Hepatocyte (in vitro differentiated cells): ENCODE measurements at regions not wholly inside any gene's neighbourhood (a gene's known extent, or its start where the extent isn't known, plus 50 kb on each side); places are given as distances from the start of the nearest gene placed in this dataset.
A peak's percentile ranks its signal among the peaks of the same experiment; 100 is the strongest.
"Not testable (repeated sequence)": the region's sequence is repeated elsewhere in the genome, so short reads cannot be mapped to it uniquely, and the experiment has no call there.

Experiments used
- DNase-seq: peaks from one replicate; pipeline ENCODE4 v3.0.0-alpha.2; 2016; ENCODE audit warnings: low spot score
- H2AFZ ChIP-seq: fragments of 200-600 bp; sonication (generic); 2 replicates; pipeline ENCODE4 v1.6.0; 2016; ENCODE audit warnings: antibody characterized with exemption, mild to moderate bottlenecking
- H3K27ac ChIP-seq: fragments of 200-600 bp; sonication (generic); 2 replicates; pipeline ENCODE4 v1.5.1; 2016; ENCODE audit warnings: mild to moderate bottlenecking
- H3K27me3 ChIP-seq: fragments of 200-600 bp; sonication (generic); 2 replicates; pipeline ENCODE4 v1.6.1; 2016
- H3K36me3 ChIP-seq: fragments of 200-600 bp; sonication (generic); replicated peaks from 2 replicates; pipeline ENCODE4 v1.5.1; 2016; ENCODE audit warnings: low read depth; ENCODE audit not compliant: insufficient read depth
- H3K4me1 ChIP-seq: fragments of 200-600 bp; sonication (generic); 2 replicates; pipeline ENCODE4 v1.5.1; 2016; ENCODE audit warnings: mild to moderate bottlenecking, moderate library complexity; ENCODE audit not compliant: insufficient read depth
- H3K4me2 ChIP-seq: fragments of 200-600 bp; sonication (generic); 2 replicates; pipeline ENCODE4 v1.6.0; 2016
- H3K4me3 ChIP-seq: fragments of 200-600 bp; sonication (generic); 2 replicates; pipeline ENCODE4 v1.5.1; 2016; ENCODE audit warnings: mild to moderate bottlenecking
- H3K79me2 ChIP-seq: fragments of 200-600 bp; sonication (generic); 2 replicates; pipeline ENCODE4 v1.6.0; 2017; ENCODE audit warnings: mild to moderate bottlenecking
- H3K9me2 ChIP-seq: fragments of 200-600 bp; sonication (generic); replicated peaks from 2 replicates; pipeline ENCODE4 v1.6.0; 2017; ENCODE audit warnings: mild to moderate bottlenecking; ENCODE audit not compliant: insufficient read depth
- H3K9me3 ChIP-seq: fragments of 200-600 bp; sonication (generic); 2 replicates; pipeline ENCODE4 v1.5.1; 2016; ENCODE audit warnings: low read depth, mild to moderate bottlenecking
- H4K20me1 ChIP-seq: fragments of 200-600 bp; sonication (generic); 2 replicates; pipeline ENCODE4 v1.6.0; 2016; ENCODE audit warnings: mild to moderate bottlenecking; ENCODE audit not compliant: insufficient read depth, poor library complexity, severe bottlenecking
- CTCF ChIP-seq: fragments of 200-600 bp; sonication (generic); IDR thresholded peaks from 2 replicates; pipeline ENCODE4 v1.5.1; 2016; ENCODE audit warnings: antibody characterized with exemption, mild to moderate bottlenecking; ENCODE audit not compliant: poor library complexity
- EZH2 ChIP-seq: fragments of 200-600 bp; sonication (generic); IDR thresholded peaks from 2 replicates; pipeline ENCODE4 v1.6.1; 2016; ENCODE audit warnings: antibody characterized with exemption, mild to moderate bottlenecking, borderline replicate concordance
- EZH2phosphoT487 ChIP-seq: fragments of 200-600 bp; sonication (generic); IDR thresholded peaks from one replicate; pipeline ENCODE4 v1.6.1; 2018; ENCODE audit warnings: antibody characterized with exemption, mild to moderate bottlenecking, low read depth, moderate library complexity; ENCODE audit not compliant: unreplicated experiment, severe bottlenecking
- WGBS: methylation state at CpG from one replicate; pipeline ENCODE4 v1.1.6; 2016; ENCODE audit warnings: low lambda C conversion rate; ENCODE audit errors: missing lambda C conversion rate; 5-methylcytosine and 5-hydroxymethylcytosine counted together

GRCh38 chr1:157437296-157437695, 115.0 kb downstream of the FCRL5 start:
- Histone ChIP-seq H3K9me2 (no peaks in the 10 kb centered on the region), H3K27ac (no peak overlapping the region), H3K79me2 (no peaks in the 10 kb centered on the region), H3K36me3 (no peaks in the 10 kb centered on the region), H3K27me3 (no peaks in the 10 kb centered on the region), H3K4me2 (no peak overlapping the region), H2AFZ (no peak overlapping the region), H3K4me1 (peaks cover 25% of the 10 kb centered on the region), H4K20me1 (no peaks in the 10 kb centered on the region), H3K4me3 (no peak overlapping the region), H3K9me3 (no peaks in the 10 kb centered on the region)
- WGBS = 95% methylated on average over 4 of the region's 4 CpGs
- no peak for DNase-seq
- TF ChIP-seq EZH2phosphoT487 = no peak
- no peak for TF ChIP-seq EZH2

- H3K79me2 ChIP-seq = no peaks in the 10 kb centered on the region
- H3K9me3 ChIP-seq = no peaks in the 10 kb centered on the region
- TF ChIP-seq EZH2phosphoT487 (no peak), CTCF (no peak), EZH2 (no peak)
- H3K27ac ChIP-seq = no peak overlapping the region
- no peak overlapping the region for H3K4me2 ChIP-seq
- no peak overlapping the region for H2AFZ ChIP-seq
- no peaks in the 10 kb centered on the region for H3K36me3 ChIP-seq
- H3K9me2 ChIP-seq = no peaks in the 10 kb centered on the region
- DNase-seq = no peak
- H4K20me1 ChIP-seq = no peaks in the 10 kb centered on the region
- 91% methylated on average over 5 of the region's 5 CpGs for WGBS
- no peak overlapping the region for H3K4me3 ChIP-seq
- H3K4me1 ChIP-seq = no peaks in the 10 kb centered on the region
- H3K27me3 ChIP-seq = no peaks in the 10 kb centered on the region
Measured at GRCh38 chr1:157431751-157432150, 120.6 kb downstream of the FCRL5 start.

- TF ChIP-seq CTCF (no peak), EZH2phosphoT487 (no peak), EZH2 (no peak)
- H4K20me1 ChIP-seq = no peaks in the 10 kb centered on the region
- H3K4me2 ChIP-seq = no peak overlapping the region
- peak; percentile 14 for DNase-seq
- no peak overlapping the region for H2AFZ ChIP-seq
- H3K36me3 ChIP-seq = no peaks in the 10 kb centered on the region
- no peaks in the 10 kb centered on the region for H3K27me3 ChIP-seq
- H3K4me3 ChIP-seq = no peak overlapping the region
- no peaks in the 10 kb centered on the region for H3K9me3 ChIP-seq
- no peak overlapping the region for H3K27ac ChIP-seq
- no peaks in the 10 kb centered on the region for H3K79me2 ChIP-seq
- WGBS = 57% methylated on average over 5 of the region's 5 CpGs
- no peaks in the 10 kb centered on the region for H3K4me1 ChIP-seq
- no peaks in the 10 kb centered on the region for H3K9me2 ChIP-seq
Measured at GRCh38 chr1:157429601-157430240, 122.6 kb downstream of the FCRL5 start.

GRCh38 chr1:157423764-157424163, 128.6 kb downstream of the FCRL5 start:
- H3K9me3 ChIP-seq, H2AFZ ChIP-seq, DNase-seq, H4K20me1 ChIP-seq, H3K27ac ChIP-seq, H3K9me2 ChIP-seq, H3K4me3 ChIP-seq, H3K4me2 ChIP-seq, H3K27me3 ChIP-seq, H3K79me2 ChIP-seq, H3K4me1 ChIP-seq, H3K36me3 ChIP-seq: not testable (repeated sequence)
- WGBS = 100% methylated on average over 1 of the region's 1 CpG
